Prostate gland (tissue), 2 donors: ENCODE measurements at regions not wholly inside any gene's neighbourhood (a gene's known extent, or its start where the extent isn't known, plus 50 kb on each side); places are given as distances from the start of the nearest gene placed in this dataset.

Experiments used
- DNase-seq: peaks from one replicate; pipeline ENCODE4 v3.0.0-alpha.2; 2019; ENCODE audit warnings: low spot score
- H3K27ac ChIP-seq, 2 donors: fragments of 200-600 bp; sonication (generic); 2 replicates each; pipeline ENCODE4 v1.5.1; 2017 to 2019
- H3K27me3 ChIP-seq: fragments of 200-600 bp; sonication (generic); replicated peaks from 2 replicates; pipeline ENCODE4 v1.5.1; 2019; ENCODE audit not compliant: insufficient read depth
- H3K36me3 ChIP-seq, 2 donors: fragments of 200-600 bp; sonication (generic); 1 replicate in 1 of 2; 2 replicates in 1 of 2; pipeline versions ENCODE4 v1.5.1 to v1.8.1; 2017 to 2019
- H3K4me1 ChIP-seq: fragments of 200-600 bp; sonication (generic); replicated peaks from 2 replicates; pipeline ENCODE4 v1.5.1; 2019
- H3K4me3 ChIP-seq, 2 donors: fragments of 200-600 bp; sonication (generic); 2 replicates each; pipeline ENCODE4 v1.5.1; 2017 to 2019
- H3K9me3 ChIP-seq: fragments of 200-600 bp; sonication (generic); 2 replicates; pipeline ENCODE4 v1.5.1; 2017
- CTCF ChIP-seq, 4 experiments: fragments of 200-600 bp in 2 of 4; fragments of 450-650 bp in 2 of 4; sonication (generic) in 2 of 4; IDR thresholded peaks; 1 replicate in 3 of 4; 2 replicates in 1 of 4; pipeline ENCODE4 v1.5.1; 2016 to 2019; ENCODE audit warnings: antibody characterized with exemption in 4 of 4, mild to moderate bottlenecking in 2 of 4, moderate library complexity in 2 of 4
- POLR2A ChIP-seq: fragments of 450-650 bp; IDR thresholded peaks from one replicate; pipeline ENCODE4 v1.6.1; 2016; ENCODE audit warnings: antibody characterized with exemption, mild to moderate bottlenecking
- POLR2AphosphoS5 ChIP-seq: sonication (generic); formaldehyde crosslinking; IDR thresholded peaks from one replicate; pipeline ENCODE4 v1.6.1; 2017; ENCODE audit warnings: antibody characterized with exemption
- WGBS: methylation state at CpG from one replicate; pipeline ENCODE4 v1.1.5; 2018; 5-methylcytosine and 5-hydroxymethylcytosine counted together
- intact Hi-C: fragments of 100-400 bp; cut with DNase I; formaldehyde crosslinking; loops from one replicate; pipeline ENCODE4 v1.14.2; 2022

DNA sequence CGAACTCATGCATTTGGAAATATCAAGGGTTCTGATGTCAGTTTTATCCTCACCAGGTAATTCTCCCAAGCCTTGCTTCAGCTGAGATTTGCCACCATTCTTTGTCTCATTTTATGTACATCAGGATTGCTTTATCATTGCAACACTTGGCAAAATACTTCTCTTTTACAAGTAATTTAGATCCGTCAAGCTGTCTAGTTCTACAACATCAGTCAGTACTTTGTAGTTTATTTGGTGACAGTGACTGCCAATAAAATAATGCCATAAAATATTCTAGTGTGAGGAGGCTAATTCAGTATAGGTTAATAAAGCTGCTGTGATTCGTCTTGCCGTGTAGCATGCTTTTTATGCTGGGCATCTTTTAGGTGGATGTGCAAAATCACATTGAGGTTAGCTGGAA, 565.3 kb upstream of the SGO1 start:
- no peak overlapping the region for H3K27ac ChIP-seq
- 18% methylated on average over 4 of the region's 4 CpGs for WGBS
- H3K36me3 ChIP-seq = no peaks in the 10 kb centered on the region
- no peak for DNase-seq
- H3K4me3 ChIP-seq = no peak overlapping the region
- H3K4me1 ChIP-seq = no peaks in the 10 kb centered on the region
- TF ChIP-seq POLR2A (no peak), CTCF (IDR thresholded peaks at IDR 0.05) (no peak), POLR2AphosphoS5 (no peak)
- no peaks in the 10 kb centered on the region for H3K9me3 ChIP-seq
- no peaks in the 10 kb centered on the region for H3K27me3 ChIP-seq
- intact Hi-C loops = no loop called here

DNA sequence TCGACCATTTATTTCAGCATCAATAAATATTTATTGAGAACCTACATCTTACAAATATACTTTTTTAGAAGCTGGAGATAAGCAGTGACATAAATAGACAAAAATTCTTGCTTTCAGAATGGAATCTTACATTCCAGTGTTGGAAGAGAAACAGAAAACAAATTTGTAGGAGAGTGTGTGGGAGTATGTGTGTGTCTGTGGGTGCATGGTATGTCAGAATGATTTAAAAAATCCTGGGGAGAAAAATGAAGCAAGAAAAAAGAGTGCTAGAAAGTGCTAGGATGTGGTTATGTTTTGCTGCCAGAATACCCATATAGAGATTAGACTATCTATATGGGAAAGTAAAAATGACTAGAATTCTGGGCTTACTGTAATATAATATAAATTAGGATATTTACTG, 561.7 kb upstream of the SGO1 start:
- Histone ChIP-seq H3K27ac (no peak overlapping the region), H3K4me3 (no peak overlapping the region), H3K27me3 (no peaks in the 10 kb centered on the region), H3K9me3 (no peaks in the 10 kb centered on the region), H3K4me1 (no peaks in the 10 kb centered on the region), H3K36me3 (no peaks in the 10 kb centered on the region)
- DNase-seq = no peak
- intact Hi-C loops = no loop called here
- WGBS = 84% methylated on average over 1 of the region's 1 CpG
- no peak for TF ChIP-seq POLR2A
- TF ChIP-seq CTCF (IDR thresholded peaks at IDR 0.05) = no peak
- TF ChIP-seq POLR2AphosphoS5 = no peak

- DNase-seq = no peak
- Histone ChIP-seq H3K4me1 (no peaks in the 10 kb centered on the region), H3K36me3 (no peaks in the 10 kb centered on the region), H3K9me3 (no peaks in the 10 kb centered on the region), H3K27me3 (no peaks in the 10 kb centered on the region), H3K4me3 (no peak overlapping the region), H3K27ac (no peak overlapping the region)
- intact Hi-C loops = no loop called here
- no peak for TF ChIP-seq POLR2AphosphoS5
- no peak for TF ChIP-seq CTCF (IDR thresholded peaks at IDR 0.05)
- 68% methylated on average over 1 of the region's 1 CpG for WGBS
Observed at GRCh38 chr3:20743553-20744321, 557.7 kb upstream of the SGO1 start.

DNA sequence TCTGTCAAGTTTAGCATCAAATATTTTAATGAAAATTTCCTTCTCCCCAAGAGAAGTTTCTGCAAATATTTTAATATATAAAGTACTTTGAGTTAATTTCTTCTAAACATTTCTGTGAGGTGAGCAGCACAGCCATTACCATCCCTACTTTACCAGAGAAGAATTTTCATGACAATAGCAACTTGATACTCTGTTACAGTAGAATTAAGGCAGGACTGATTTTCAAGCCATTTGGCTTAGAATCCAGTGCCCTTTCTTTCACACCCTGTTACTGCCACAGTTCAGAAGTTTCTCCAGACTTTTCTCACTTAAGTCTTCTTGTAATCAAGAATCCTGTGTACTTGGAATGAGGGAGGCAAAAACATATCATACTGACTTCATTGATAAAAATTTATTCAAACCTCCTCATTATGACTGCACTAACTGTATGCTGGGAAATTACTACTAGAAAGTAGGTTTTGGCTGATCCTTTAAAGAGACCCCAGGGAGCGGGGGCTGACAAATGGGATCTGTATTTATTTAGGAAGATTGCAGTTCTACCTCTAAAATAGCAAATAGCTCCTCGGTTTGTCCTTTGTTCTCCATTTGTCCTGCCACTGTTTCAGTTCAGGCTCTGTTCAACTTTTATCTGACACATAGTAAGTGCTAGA, 557.0 kb upstream of the SGO1 start:
- TF ChIP-seq CTCF (IDR thresholded peaks at IDR 0.05) = no peak
- no peak for TF ChIP-seq POLR2AphosphoS5
- TF ChIP-seq POLR2A = no peak
- H3K9me3 ChIP-seq = no peaks in the 10 kb centered on the region
- H3K4me1 ChIP-seq = no peaks in the 10 kb centered on the region
- no peak for DNase-seq
- no peak overlapping the region for H3K27ac ChIP-seq
- intact Hi-C loops = no loop called here
- no peak overlapping the region for H3K4me3 ChIP-seq
- H3K27me3 ChIP-seq = no peaks in the 10 kb centered on the region
- 61% methylated on average over 2 of the region's 2 CpGs for WGBS
- H3K36me3 ChIP-seq = no peaks in the 10 kb centered on the region

- no peak overlapping the region for H3K4me3 ChIP-seq
- no peaks in the 10 kb centered on the region for H3K27me3 ChIP-seq
- H3K4me1 ChIP-seq = no peaks in the 10 kb centered on the region
- DNase-seq = no peak
- TF ChIP-seq POLR2A (no peak), CTCF (IDR thresholded peaks at IDR 0.05) (no peak), POLR2AphosphoS5 (no peak)
- no peaks in the 10 kb centered on the region for H3K36me3 ChIP-seq
- no peak overlapping the region for H3K27ac ChIP-seq
- no peaks in the 10 kb centered on the region for H3K9me3 ChIP-seq
- intact Hi-C loops = no loop called here
Observed at GRCh38 chr3:20741381-20741780, 555.4 kb upstream of the SGO1 start.
